PC-3 (cell line): ENCODE measurements at regions not wholly inside any gene's neighbourhood (a gene's known extent, or its start where the extent isn't known, plus 50 kb on each side); places are given as distances from the start of the nearest gene placed in this dataset.

ENCODE experiments used
- ATAC-seq: fragments of 200-7000 bp; cut with Tn5 transposase; 2 replicates; pipeline ENCODE4 v1.9.1; 2020; ENCODE audit warnings: mild to moderate bottlenecking, moderate library complexity
- BruUV-seq: library from RNA; stranded (reverse); fragments of 400-500 nt; replicated peaks from 2 replicates; lab custom pipeline; 2021; lab: Mats Ljungman, UMichigan
- CTCF ChIA-PET: fragments of 300-600 bp; sonication (Branson Sonifier 250); formaldehyde crosslinking; loops from one replicate; lab custom pipeline; 2022; ENCODE audit warnings: antibody characterized with exemption; lab: Charles Lee
- POLR2A ChIA-PET: fragments of 300-600 bp; sonication (Branson Sonifier 250); formaldehyde crosslinking; loops from one replicate; lab custom pipeline; 2022; ENCODE audit warnings: antibody characterized with exemption; ENCODE audit not compliant: unreplicated experiment; lab: Charles Lee
- DNase-seq: peaks from one replicate; pipeline ENCODE4 v3.0.0-alpha.2; 2015
- H2AFZ ChIP-seq: fragments of 300-600 bp; sonication (generic); 2 replicates; pipeline ENCODE4 v1.6.0; 2016; ENCODE audit warnings: antibody characterized with exemption, low read length
- H3F3A ChIP-seq: fragments of 300-600 bp; sonication (generic); one replicate; pipeline ENCODE4 v1.6.0; 2017; ENCODE audit warnings: antibody characterized with exemption, low read length, control low read depth, mild to moderate bottlenecking; ENCODE audit not compliant: unreplicated experiment
- H3K27ac ChIP-seq: fragments of 300-600 bp; sonication (generic); 2 replicates; pipeline ENCODE4 v1.5.1; 2016; ENCODE audit warnings: mild to moderate bottlenecking, low read length
- H3K27me3 ChIP-seq: fragments of 300-600 bp; sonication (generic); 2 replicates; pipeline ENCODE4 v1.6.1; 2016; ENCODE audit warnings: low read length, mixed read lengths
- H3K36me3 ChIP-seq: fragments of 300-600 bp; sonication (generic); 2 replicates; pipeline ENCODE4 v1.6.1; 2016; ENCODE audit warnings: low read depth, mixed run types, low read length, mixed read lengths
- H3K4me1 ChIP-seq: fragments of 300-600 bp; sonication (generic); 2 replicates; pipeline ENCODE4 v1.5.1; 2016; ENCODE audit warnings: low read length; ENCODE audit not compliant: insufficient read depth
- H3K4me2 ChIP-seq: fragments of 300-600 bp; sonication (generic); 2 replicates; pipeline ENCODE4 v1.6.0; 2016; ENCODE audit warnings: low read length
- H3K4me3 ChIP-seq: fragments of 300-600 bp; sonication (generic); 2 replicates; pipeline ENCODE4 v1.5.1; 2016; ENCODE audit warnings: mild to moderate bottlenecking, low read length, mixed read lengths
- H3K79me2 ChIP-seq: fragments of 300-600 bp; sonication (generic); 2 replicates; pipeline ENCODE4 v1.6.1; 2017; ENCODE audit warnings: low read length, mixed read lengths
- H3K9ac ChIP-seq: fragments of 300-600 bp; sonication (generic); 2 replicates; pipeline ENCODE4 v1.6.0; 2016; ENCODE audit warnings: mild to moderate bottlenecking, low read length
- H3K9me2 ChIP-seq: fragments of 300-600 bp; sonication (generic); replicated peaks from 2 replicates; pipeline ENCODE4 v1.6.1; 2016; ENCODE audit warnings: mixed run types, low read length, mixed read lengths
- H3K9me3 ChIP-seq: fragments of 300-600 bp; sonication (generic); 2 replicates; pipeline ENCODE4 v1.6.1; 2016; ENCODE audit warnings: low read length, mixed read lengths
- H4K20me1 ChIP-seq: fragments of 300-600 bp; sonication (generic); 2 replicates; pipeline ENCODE4 v1.6.1; 2016; ENCODE audit warnings: low read length, mixed read lengths
- CTCF ChIP-seq: fragments of 300-600 bp; sonication (generic); conservative IDR thresholded peaks from 2 replicates; pipeline ENCODE4 v1.5.1; 2017; ENCODE audit warnings: antibody characterized with exemption, low read depth, mild to moderate bottlenecking, low read length
- EZH2 ChIP-seq: fragments of 300-600 bp; sonication (generic); IDR thresholded peaks from one replicate; pipeline ENCODE4 v1.6.1; 2017; ENCODE audit warnings: antibody characterized with exemption, mild to moderate bottlenecking, low read length; ENCODE audit not compliant: unreplicated experiment
- EZH2phosphoT487 ChIP-seq: fragments of 300-600 bp; sonication (generic); IDR thresholded peaks from 2 replicates; pipeline ENCODE4 v1.6.1; 2018; ENCODE audit warnings: mild to moderate bottlenecking, antibody characterized with exemption, low read length, borderline replicate concordance
- intact Hi-C: fragments of 100-400 bp; cut with micrococcal nuclease; formaldehyde crosslinking; loops from 2 replicates; pipeline ENCODE4 v1.9.0; 2023

GRCh38 chr5:106640511-106640910 is 1030.2 kb downstream of the EFNA5 start:
- no peak overlapping the region for H3K4me2 ChIP-seq
- DNase-seq = no peak
- no peak overlapping the region for H3K9ac ChIP-seq
- intact Hi-C loops = no loop called here
- ATAC-seq = no peak
- TF ChIP-seq EZH2 (no peak), EZH2phosphoT487 (no peak), CTCF (no peak)
- no peak overlapping the region for H3K4me3 ChIP-seq
- no peaks in the 10 kb centered on the region for H3K36me3 ChIP-seq
- no TSS peak for BruUV-seq
- H3K4me1 ChIP-seq = no peaks in the 10 kb centered on the region
- no peaks in the 10 kb centered on the region for H3K27me3 ChIP-seq
- CTCF ChIA-PET = no interaction called here
- no peak overlapping the region for H3K27ac ChIP-seq
- H2AFZ ChIP-seq = no peak overlapping the region
- no peaks in the 10 kb centered on the region for H3K79me2 ChIP-seq
- no peaks in the 10 kb centered on the region for H3F3A ChIP-seq
- POLR2A ChIA-PET = no interaction called here
- no peaks in the 10 kb centered on the region for H4K20me1 ChIP-seq
- H3K9me2 ChIP-seq = no peaks in the 10 kb centered on the region
- H3K9me3 ChIP-seq = no peaks in the 10 kb centered on the region

GRCh38 chr5:106639488-106639887 is 1031.2 kb downstream of the EFNA5 start:
- intact Hi-C loops = loop anchor here (10.0 kb wide), 1 partner anchor 375 kb away; no protein-coding TSS in a partner anchor
- ChIA-PET CTCF (no interaction called here), POLR2A (no interaction called here)
- H4K20me1 ChIP-seq = no peaks in the 10 kb centered on the region
- TF ChIP-seq EZH2 = no peak
- TF ChIP-seq CTCF = peak; percentile 54
- TF ChIP-seq EZH2phosphoT487 = no peak
- peaks cover 8% of the 10 kb centered on the region for H3K4me1 ChIP-seq
- ATAC-seq = no peak
- H3K4me3 ChIP-seq = no peak overlapping the region
- no peaks in the 10 kb centered on the region for H3K27me3 ChIP-seq
- no peaks in the 10 kb centered on the region for H3K9me2 ChIP-seq
- no peaks in the 10 kb centered on the region for H3F3A ChIP-seq
- H3K79me2 ChIP-seq = no peaks in the 10 kb centered on the region
- H3K9ac ChIP-seq = no peak overlapping the region
- BruUV-seq = no TSS peak
- H3K36me3 ChIP-seq = no peaks in the 10 kb centered on the region
- no peak overlapping the region for H2AFZ ChIP-seq
- no peak overlapping the region for H3K4me2 ChIP-seq
- peak; percentile 35 for DNase-seq
- H3K27ac ChIP-seq = no peak overlapping the region
- H3K9me3 ChIP-seq = no peaks in the 10 kb centered on the region

GRCh38 chr5:106637275-106637674 is 1033.5 kb downstream of the EFNA5 start:
- ATAC-seq = peak; percentile 41
- Histone ChIP-seq H4K20me1 (no peaks in the 10 kb centered on the region), H3K9me2 (no peaks in the 10 kb centered on the region), H3K4me3 (no peak overlapping the region), H3K4me1 (peaks cover 22% of the 10 kb centered on the region), H3K36me3 (no peaks in the 10 kb centered on the region), H3K79me2 (no peaks in the 10 kb centered on the region), H3K9ac (no peak overlapping the region), H3F3A (no peaks in the 10 kb centered on the region), H3K27ac (no peak overlapping the region), H3K9me3 (no peaks in the 10 kb centered on the region), H3K4me2 (no peak overlapping the region), H2AFZ (no peak overlapping the region), H3K27me3 (no peaks in the 10 kb centered on the region)
- TF ChIP-seq CTCF (no peak), EZH2 (no peak), EZH2phosphoT487 (no peak)
- ChIA-PET POLR2A (no interaction called here), CTCF (no interaction called here)
- intact Hi-C loops = loop anchor here (10.0 kb wide), 1 partner anchor 372 kb away; no protein-coding TSS in a partner anchor
- no TSS peak for BruUV-seq
- DNase-seq = no peak
